HG03342 (cell line): ENCODE measurements at regions not wholly inside any gene's neighbourhood (a gene's known extent, or its start where the extent isn't known, plus 50 kb on each side); places are given as distances from the start of the nearest gene placed in this dataset.
"Not testable (repeated sequence)": the region's sequence is repeated elsewhere in the genome, so short reads cannot be mapped to it uniquely, and the experiment has no call there.

Experiments used
- ATAC-seq: cut with Tn5 transposase; IDR thresholded peaks from one replicate; pipeline ENCODE4 v1.9.1; 2021; ENCODE audit warnings: mild to moderate bottlenecking, moderate library complexity; ENCODE audit not compliant: unreplicated experiment

- no peak for ATAC-seq
Observed at GRCh38 chr11:122209619-122210366, 93.8 kb upstream of the BLID start.

GRCh38 chr11:122207921-122208764 lies 92.1 kb upstream of the BLID start:
- no peak for ATAC-seq

GRCh38 chr11:122207505-122207904 lies 91.5 kb upstream of the BLID start:
- ATAC-seq: no peak

- no peak for ATAC-seq
Observed at GRCh38 chr11:122205036-122205435, 89.0 kb upstream of the BLID start.

GRCh38 chr11:122204206-122204605 lies 88.2 kb upstream of the BLID start:
- ATAC-seq: no peak

- ATAC-seq: peak; percentile 73
Observed at GRCh38 chr11:122202951-122203456, 87.0 kb upstream of the BLID start.

- ATAC-seq: no peak
Observed at GRCh38 chr11:122202161-122202950, 86.3 kb upstream of the BLID start.

- ATAC-seq: no peak
Observed at GRCh38 chr11:122201106-122201505, 85.1 kb upstream of the BLID start.

GRCh38 chr11:122199661-122200060 lies 83.6 kb upstream of the BLID start:
- ATAC-seq: no peak

GRCh38 chr11:122198291-122198983 lies 82.4 kb upstream of the BLID start:
- ATAC-seq: no peak

GRCh38 chr11:122197066-122197987 lies 81.3 kb upstream of the BLID start:
- ATAC-seq: no peak

- ATAC-seq: no peak
Observed at GRCh38 chr11:122195790-122196189, 79.8 kb upstream of the BLID start.

GRCh38 chr11:122193881-122194480 lies 78.0 kb upstream of the BLID start:
- not testable (repeated sequence) for ATAC-seq

GRCh38 chr11:122193457-122193856 lies 77.4 kb upstream of the BLID start:
- ATAC-seq: no peak

- ATAC-seq: no peak
Observed at GRCh38 chr11:122192634-122193255, 76.7 kb upstream of the BLID start.

- ATAC-seq: no peak
Observed at GRCh38 chr11:122190768-122191167, 74.8 kb upstream of the BLID start.

- no peak for ATAC-seq
Observed at GRCh38 chr11:122189229-122189628, 73.2 kb upstream of the BLID start.

- no peak for ATAC-seq
Observed at GRCh38 chr11:122187373-122188165, 71.6 kb upstream of the BLID start.
